HL-60 (cell line): ENCODE measurements at regions not wholly inside any gene's neighbourhood (a gene's known extent, or its start where the extent isn't known, plus 50 kb on each side); places are given as distances from the start of the nearest gene placed in this dataset.

Experiments used
- DNase-seq, 2 experiments: peaks; one replicate each; pipeline ENCODE4 v3.0.0-alpha.2; 2010 to 2020; ENCODE audit warnings: low read depth in 1 of 2, low spot score in 1 of 2
- H3K27ac ChIP-seq: fragments of 250-450 bp; sonication (Bioruptor Pico); replicated peaks from 2 replicates; pipeline ENCODE4 v1.5.1; 2020; ENCODE audit warnings: mild to moderate bottlenecking, moderate library complexity
- H3K27me3 ChIP-seq: fragments of 250-450 bp; sonication (Bioruptor Pico); 2 replicates; pipeline ENCODE4 v1.5.1; 2021; ENCODE audit warnings: mild to moderate bottlenecking, moderate library complexity; ENCODE audit not compliant: insufficient read depth, poor library complexity, severe bottlenecking
- H3K4me3 ChIP-seq: replicated peaks from 2 replicates; pipeline ENCODE4 v1.5.1; 2011; ENCODE audit warnings: mild to moderate bottlenecking, control low read depth, low read length; ENCODE audit not compliant: insufficient read depth
- CTCF ChIP-seq: IDR thresholded peaks from one replicate; pipeline ENCODE4 v1.5.1; 2011; ENCODE audit warnings: low read length, control low read depth, inconsistent platforms; ENCODE audit not compliant: insufficient read depth
- GABPA ChIP-seq: IDR thresholded peaks from 2 replicates; pipeline ENCODE4 v1.6.1; 2012; ENCODE audit warnings: low read depth
- POLR2AphosphoS5 ChIP-seq: IDR thresholded peaks from 2 replicates; pipeline ENCODE4 v1.6.1; 2012; ENCODE audit warnings: low read depth
- REST ChIP-seq: IDR thresholded peaks from 2 replicates; pipeline ENCODE4 v1.6.1; 2012; ENCODE audit warnings: low read depth; ENCODE audit not compliant: insufficient replicate concordance
- SPI1 ChIP-seq: IDR thresholded peaks from 2 replicates; pipeline ENCODE4 v1.6.1; 2012; ENCODE audit warnings: low read depth, mild to moderate bottlenecking, borderline replicate concordance

GRCh38 chr2:188196343-188197008, 95.2 kb upstream of the GULP1 start:
- DNase-seq: no peak
- TF ChIP-seq REST (no peak), SPI1 (no peak), CTCF (no peak), POLR2AphosphoS5 (no peak), GABPA (no peak)
- Histone ChIP-seq H3K4me3 (no peak overlapping the region), H3K27me3 (no peaks in the 10 kb centered on the region), H3K27ac (no peak overlapping the region)

- no peak for DNase-seq
- TF ChIP-seq SPI1 (no peak), GABPA (no peak), CTCF (no peak), REST (no peak), POLR2AphosphoS5 (no peak)
- H3K27me3 ChIP-seq: no peaks in the 10 kb centered on the region
- no peak overlapping the region for H3K27ac ChIP-seq
- no peak overlapping the region for H3K4me3 ChIP-seq
Measured at GRCh38 chr2:188199716-188200128, 92.0 kb upstream of the GULP1 start.

GRCh38 chr2:188201639-188202038, 90.0 kb upstream of the GULP1 start:
- TF ChIP-seq GABPA (no peak), REST (no peak), POLR2AphosphoS5 (no peak), SPI1 (no peak), CTCF (no peak)

More at GRCh38 chr2:188201639-188202038, 90.0 kb upstream of the GULP1 start:
- Histone ChIP-seq H3K27me3 (no peaks in the 10 kb centered on the region), H3K4me3 (no peak overlapping the region), H3K27ac (no peak overlapping the region)
- no peak for DNase-seq
